IMR-90 (cell line): ENCODE measurements at regions not wholly inside any gene's neighbourhood (a gene's known extent, or its start where the extent isn't known, plus 50 kb on each side); places are given as distances from the start of the nearest gene placed in this dataset.

ENCODE experiments used
- ATAC-seq: fragments of 200-7000 bp; cut with Tn5 transposase; 2 replicates; pipeline ENCODE4 v1.9.1; 2020; ENCODE audit warnings: low read depth, mild to moderate bottlenecking, moderate library complexity
- BruUV-seq: library from RNA; stranded (reverse); fragments of 400-500 nt; replicated peaks from 2 replicates; lab custom pipeline; 2021; lab: Mats Ljungman, UMichigan
- CTCF ChIA-PET: fragments of 300-600 bp; formaldehyde crosslinking; extraction: SDS; loops from one replicate; lab custom pipeline; 2021; ENCODE audit warnings: antibody characterized with exemption; lab: Yijun Ruan, JAX
- POLR2A ChIA-PET: fragments of 300-600 bp; sonication (Branson Sonifier 250); formaldehyde crosslinking; loops from one replicate; lab custom pipeline; 2022; ENCODE audit warnings: antibody characterized with exemption; ENCODE audit not compliant: unreplicated experiment; lab: Charles Lee
- DNase-seq: peaks from one replicate; pipeline ENCODE4 v3.0.0; 2013
- H2AFZ ChIP-seq: replicated peaks from 2 replicates; pipeline ENCODE3; 2013; ENCODE audit warnings: low read length, mild to moderate bottlenecking; ENCODE audit not compliant: poor library complexity
- H2AK5ac ChIP-seq: 2 replicates; pipeline ENCODE4 v1.6.1; 2013; ENCODE audit warnings: low read depth, low read length, inconsistent platforms
- H2AK9ac ChIP-seq: replicated peaks from 2 replicates; pipeline ENCODE3; 2013; ENCODE audit warnings: mild to moderate bottlenecking, low read depth, low read length, moderate library complexity; ENCODE audit not compliant: poor library complexity
- H2BK120ac ChIP-seq: 2 replicates; pipeline ENCODE4 v1.6.1; 2013; ENCODE audit warnings: low read depth, low read length, inconsistent platforms
- H2BK15ac ChIP-seq: 3 replicates; pipeline ENCODE4 v1.6.1; 2013; ENCODE audit warnings: low read depth, low read length, inconsistent platforms
- H2BK20ac ChIP-seq: 2 replicates; pipeline ENCODE4 v1.6.1; 2013; ENCODE audit warnings: low read depth, mild to moderate bottlenecking, inconsistent platforms, low read length, moderate library complexity
- H2BK5ac ChIP-seq: 2 replicates; pipeline ENCODE4 v1.6.1; 2013; ENCODE audit warnings: mild to moderate bottlenecking, low read depth, low read length, inconsistent platforms; ENCODE audit not compliant: poor library complexity, severe bottlenecking
- H3K14ac ChIP-seq: replicated peaks from 2 replicates; pipeline ENCODE4 v1.6.1; 2013; ENCODE audit warnings: low read depth, low read length, inconsistent platforms
- H3K18ac ChIP-seq: 2 replicates; pipeline ENCODE4 v1.6.1; 2013; ENCODE audit warnings: low read depth, low read length, control low read depth
- H3K23ac ChIP-seq: 2 replicates; pipeline ENCODE4 v1.6.1; 2013; ENCODE audit warnings: low read depth, low read length, inconsistent platforms
- H3K27ac ChIP-seq: 2 replicates; pipeline ENCODE4 v1.5.1; 2013; ENCODE audit warnings: mild to moderate bottlenecking, control low read depth, low read length; ENCODE audit not compliant: insufficient read depth
- H3K27me3 ChIP-seq: 2 replicates; pipeline ENCODE4 v1.6.1; 2013; ENCODE audit warnings: low read length; ENCODE audit not compliant: control insufficient read depth, insufficient read depth
- H3K36me3 ChIP-seq: 2 replicates; pipeline ENCODE4 v1.6.1; 2013; ENCODE audit warnings: low read length, mixed read lengths; ENCODE audit not compliant: control insufficient read depth, insufficient read depth
- H3K4ac ChIP-seq: 2 replicates; pipeline ENCODE4 v1.6.1; 2013; ENCODE audit warnings: low read depth, low read length, inconsistent platforms
- H3K4me1 ChIP-seq: 2 replicates; pipeline ENCODE4 v1.6.1; 2013; ENCODE audit warnings: low read length, mixed read lengths; ENCODE audit not compliant: control insufficient read depth, insufficient read depth
- H3K4me2 ChIP-seq: 2 replicates; pipeline ENCODE4 v1.6.1; 2013; ENCODE audit warnings: low read depth, mild to moderate bottlenecking, control low read depth, low read length, moderate library complexity
- H3K4me3 ChIP-seq: 2 replicates; pipeline ENCODE4 v1.5.1; 2013; ENCODE audit warnings: low read depth, mild to moderate bottlenecking, control low read depth, low read length, moderate library complexity; ENCODE audit not compliant: insufficient read depth
- H3K56ac ChIP-seq: 2 replicates; pipeline ENCODE4 v1.6.1; 2013; ENCODE audit warnings: low read length, inconsistent platforms; ENCODE audit not compliant: insufficient read depth; ENCODE audit errors: extremely low read depth
- H3K79me1 ChIP-seq, 2 experiments: 2 replicates each; pipeline ENCODE4 v1.6.1; 2013; ENCODE audit warnings: low read length in 2 of 2, inconsistent platforms in 1 of 2, low read depth in 1 of 2
- H3K9ac ChIP-seq: 2 replicates; pipeline ENCODE4 v1.6.1; 2013; ENCODE audit warnings: low read depth, low read length, control low read depth
- H3K9me1 ChIP-seq: 2 replicates; pipeline ENCODE4 v1.6.1; 2013; ENCODE audit warnings: low read length, inconsistent platforms; ENCODE audit not compliant: insufficient read depth
- H3K9me3 ChIP-seq: 2 replicates; pipeline ENCODE4 v1.6.1; 2013; ENCODE audit warnings: low read length; ENCODE audit not compliant: control insufficient read depth, insufficient read depth
- H4K20me1 ChIP-seq: 2 replicates; pipeline ENCODE4 v1.6.1; 2013; ENCODE audit warnings: low read length, inconsistent platforms; ENCODE audit not compliant: insufficient read depth
- H4K5ac ChIP-seq: 2 replicates; pipeline ENCODE4 v1.6.1; 2013; ENCODE audit warnings: mild to moderate bottlenecking, low read depth, low read length, control low read depth
- H4K8ac ChIP-seq, 2 experiments: 2 replicates each; pipeline ENCODE4 v1.6.1; 2013; ENCODE audit warnings: low read depth in 2 of 2, low read length in 2 of 2, control low read depth in 1 of 2, inconsistent platforms in 1 of 2
- H4K91ac ChIP-seq: 2 replicates; pipeline ENCODE4 v1.6.1; 2013; ENCODE audit warnings: low read depth, low read length, inconsistent platforms; ENCODE audit not compliant: insufficient read depth
- BHLHE40 ChIP-seq: fragments of 150-350 bp; IDR thresholded peaks from 2 replicates; pipeline ENCODE4 v1.6.1; 2016; ENCODE audit warnings: mild to moderate bottlenecking, low read depth, low read length
- CHD1 ChIP-seq: IDR thresholded peaks from 2 replicates; pipeline ENCODE4 v1.6.1; 2012; ENCODE audit warnings: low read depth, low read length, improper control_type of control experiment
- MAFK ChIP-seq: IDR thresholded peaks from 2 replicates; pipeline ENCODE4 v1.6.1; 2012; ENCODE audit warnings: low read depth, low read length, improper control_type of control experiment
- SMC3 ChIP-seq: fragments of 150-350 bp; IDR thresholded peaks from 2 replicates; pipeline ENCODE4 v1.6.1; 2016; ENCODE audit warnings: low read depth, mild to moderate bottlenecking, antibody characterized with exemption, low read length, moderate library complexity
- WGBS, 2 experiments: methylation state at CpG; one replicate each; pipeline versions ENCODE4 v1.1.5 to v1.1.7; 2013; ENCODE audit warnings: missing lambda C conversion rate in 2 of 2; ENCODE audit not compliant: insufficient read length in 1 of 2; ENCODE audit errors: extremely low coverage in 2 of 2; 5-methylcytosine and 5-hydroxymethylcytosine counted together
- dilution Hi-C: fragments of 300-500 bp; cut with HindIII; formaldehyde crosslinking; loops from one replicate; pipeline ENCODE4 v1.14.3; 2018; ENCODE audit warnings: low sequenced_read_pairs; ENCODE audit not compliant: unreplicated experiment
- in situ Hi-C: fragments of 300-500 bp; cut with MboI; formaldehyde crosslinking; loops from 3 replicates; pipeline ENCODE4 v1.14.3; 2019; ENCODE audit warnings: low sequenced_read_pairs, inconsistent platforms, mixed read lengths
- intact Hi-C: fragments of 100-400 bp; cut with micrococcal nuclease; formaldehyde crosslinking; loops from 2 replicates; pipeline ENCODE4 v1.10.0; 2022

- H3K23ac ChIP-seq = no peak overlapping the region
- H3K4ac ChIP-seq = no peak overlapping the region
- intact Hi-C loops = no loop called here
- H4K5ac ChIP-seq = no peak overlapping the region
- H2BK5ac ChIP-seq = no peak overlapping the region
- in situ Hi-C loops = no loop called here
- no peak overlapping the region for H3K9ac ChIP-seq
- no peaks in the 10 kb centered on the region for H3K79me1 ChIP-seq
- BruUV-seq = no TSS peak
- WGBS, 2 experiments = no CpG with 5 or more reads among the region's 1 CpG
- no peak overlapping the region for H2BK15ac ChIP-seq
- TF ChIP-seq MAFK (no peak), CHD1 (no peak), SMC3 (no peak), BHLHE40 (no peak)
- H2AK9ac ChIP-seq = no peak overlapping the region
- H3K4me1 ChIP-seq = no peaks in the 10 kb centered on the region
- DNase-seq (no peak), ATAC-seq (no peak)
- no peak overlapping the region for H3K14ac ChIP-seq
- H2BK120ac ChIP-seq = no peak overlapping the region
- H3K56ac ChIP-seq = no peak overlapping the region
- H2BK20ac ChIP-seq = no peak overlapping the region
- H4K91ac ChIP-seq = no peak overlapping the region
- CTCF ChIA-PET = no interaction called here
- no peak overlapping the region for H3K18ac ChIP-seq
- dilution Hi-C loops = no loop called here
- no peak overlapping the region for H4K8ac ChIP-seq
- H3K4me3 ChIP-seq = no peak overlapping the region
- no peaks in the 10 kb centered on the region for H3K36me3 ChIP-seq
- H3K9me1 ChIP-seq = no peaks in the 10 kb centered on the region
- POLR2A ChIA-PET = no interaction called here
- no peak overlapping the region for H3K27ac ChIP-seq
- H3K4me2 ChIP-seq = no peak overlapping the region
- no peaks in the 10 kb centered on the region for H3K27me3 ChIP-seq
- no peak overlapping the region for H2AK5ac ChIP-seq
- no peaks in the 10 kb centered on the region for H4K20me1 ChIP-seq
- no peak overlapping the region for H2AFZ ChIP-seq
- H3K9me3 ChIP-seq = no peaks in the 10 kb centered on the region
Measured at GRCh38 chr5:52627740-52628139, 160.0 kb upstream of the ITGA1 start.
